HG03108 (cell line): ENCODE measurements at regions not wholly inside any gene's neighbourhood (a gene's known extent, or its start where the extent isn't known, plus 50 kb on each side); places are given as distances from the start of the nearest gene placed in this dataset.

Experiments used
- ATAC-seq: cut with Tn5 transposase; IDR thresholded peaks from one replicate; pipeline ENCODE4 v1.9.1; 2021; ENCODE audit warnings: moderate library complexity; ENCODE audit not compliant: unreplicated experiment

DNA sequence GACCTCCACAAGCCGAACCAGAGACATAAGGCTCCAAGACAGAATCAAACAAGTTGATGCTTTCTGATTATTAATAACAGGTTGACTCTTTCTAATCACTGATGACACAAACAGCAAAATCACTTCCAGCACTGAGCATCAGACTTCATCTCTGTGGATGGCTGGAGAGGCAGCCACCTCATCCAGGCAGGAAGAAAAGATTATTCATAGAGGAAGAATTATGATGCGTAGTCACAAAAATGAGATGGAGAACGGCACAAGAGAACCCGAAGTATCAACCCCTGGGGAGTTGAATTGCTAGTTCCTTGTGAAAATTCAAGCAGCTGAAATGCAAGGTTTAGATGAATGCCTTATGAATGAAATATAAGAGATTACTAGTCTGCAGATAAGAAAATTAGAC is 49.9 kb upstream of the LMCD1 start:
- no peak for ATAC-seq
